GM19193 (cell line): ENCODE measurements at regions not wholly inside any gene's neighbourhood (a gene's known extent, or its start where the extent isn't known, plus 50 kb on each side); places are given as distances from the start of the nearest gene placed in this dataset.

Experiments used
- POLR2A ChIP-seq: IDR thresholded peaks from 4 replicates; pipeline ENCODE4 v1.6.1; 2011; ENCODE audit not compliant: insufficient read depth, insufficient read length; ENCODE audit errors: extremely low read depth

DNA sequence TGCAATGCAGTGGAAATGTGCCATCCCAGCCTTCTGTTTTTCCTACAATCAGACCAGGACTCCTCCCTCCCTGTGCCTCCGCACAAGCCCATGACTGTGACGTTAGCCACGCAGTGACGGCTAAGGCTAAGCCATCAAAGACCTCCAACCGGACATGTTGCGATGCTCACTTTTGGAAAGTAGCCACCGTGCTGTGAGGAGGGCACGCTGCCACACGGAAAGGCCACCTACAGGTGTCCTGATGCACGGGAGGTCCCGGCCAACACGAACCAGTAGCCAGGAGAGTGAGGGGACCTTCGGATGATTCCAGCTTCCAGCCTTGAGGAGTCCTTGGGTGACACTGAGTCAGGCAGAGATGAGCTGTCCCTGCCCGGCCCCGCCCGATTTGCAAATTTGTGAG is 53.9 kb downstream of the FOXL1 start:
- TF ChIP-seq POLR2A: no peak

DNA sequence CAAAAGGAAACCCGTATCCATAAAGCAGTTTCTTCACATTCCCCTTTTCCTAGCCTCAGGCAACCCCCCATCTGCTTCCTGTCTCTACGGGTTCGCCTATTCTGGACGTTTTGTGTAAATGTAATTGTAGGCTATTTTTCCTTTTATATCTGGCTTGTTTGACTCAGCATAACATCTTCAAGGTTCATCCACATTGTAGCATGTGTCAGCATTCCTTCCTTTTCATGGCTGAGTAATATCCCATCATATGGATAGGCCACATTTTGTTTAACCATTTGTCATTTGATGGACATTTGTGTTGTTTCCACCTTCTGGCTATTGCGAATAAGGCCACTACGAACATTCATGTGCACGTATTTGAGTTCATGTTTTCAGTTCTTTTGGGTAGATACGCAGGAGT is 54.6 kb downstream of the FOXL1 start:
- TF ChIP-seq POLR2A: no peak

DNA sequence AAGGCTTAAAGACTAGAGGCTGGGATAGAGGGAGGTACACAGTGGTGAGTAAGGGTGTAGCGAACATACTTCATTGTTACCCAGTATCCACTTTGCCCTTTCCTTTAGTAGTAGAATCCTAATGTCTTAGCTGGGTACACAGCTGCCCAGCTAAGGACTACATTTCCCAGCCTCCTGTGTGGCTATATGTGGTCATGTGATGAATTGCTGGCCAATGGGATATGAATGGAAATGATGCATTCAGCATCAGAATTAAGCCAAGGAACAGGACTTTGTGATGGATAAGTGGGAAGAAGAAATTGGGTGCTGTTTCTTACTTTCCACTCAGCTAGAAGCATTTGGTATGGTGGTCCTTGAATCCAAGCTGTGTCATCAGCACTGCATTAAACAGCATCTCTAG is 55.9 kb downstream of the FOXL1 start:
- TF ChIP-seq POLR2A: no peak

DNA sequence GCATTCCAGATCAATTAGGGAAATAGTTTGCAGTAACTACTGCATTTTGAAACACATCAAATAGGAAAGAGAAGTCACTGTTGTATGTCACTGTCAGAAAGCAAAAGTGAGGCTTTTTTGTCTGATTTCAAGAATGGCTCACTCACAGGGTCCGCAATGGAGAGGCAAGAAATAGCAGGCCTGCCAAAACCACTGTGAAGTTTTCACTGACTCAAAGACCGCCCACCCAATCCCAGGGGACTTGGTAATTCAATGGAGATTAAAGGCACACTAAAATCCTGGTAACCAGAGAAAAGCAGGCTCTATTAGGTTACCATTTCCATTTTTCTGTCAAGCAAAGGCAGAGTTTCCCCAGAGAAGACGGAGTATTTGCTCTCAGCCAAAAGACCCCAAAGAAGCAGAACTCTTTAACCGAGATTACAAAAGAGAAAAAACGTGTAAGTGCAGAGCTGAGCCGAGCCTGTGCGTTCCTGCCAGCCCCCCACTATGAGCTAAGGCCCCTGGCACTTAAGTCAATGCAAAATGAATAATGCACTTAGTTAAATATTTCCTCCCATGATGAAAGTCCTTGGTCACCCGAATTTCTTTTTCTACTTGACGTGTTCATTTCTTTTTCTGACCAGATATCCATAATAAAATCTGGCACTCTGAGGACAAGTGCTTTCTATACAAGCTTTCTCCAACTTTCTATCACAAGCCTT is 57.0 kb downstream of the FOXL1 start:
- no peak for TF ChIP-seq POLR2A

DNA sequence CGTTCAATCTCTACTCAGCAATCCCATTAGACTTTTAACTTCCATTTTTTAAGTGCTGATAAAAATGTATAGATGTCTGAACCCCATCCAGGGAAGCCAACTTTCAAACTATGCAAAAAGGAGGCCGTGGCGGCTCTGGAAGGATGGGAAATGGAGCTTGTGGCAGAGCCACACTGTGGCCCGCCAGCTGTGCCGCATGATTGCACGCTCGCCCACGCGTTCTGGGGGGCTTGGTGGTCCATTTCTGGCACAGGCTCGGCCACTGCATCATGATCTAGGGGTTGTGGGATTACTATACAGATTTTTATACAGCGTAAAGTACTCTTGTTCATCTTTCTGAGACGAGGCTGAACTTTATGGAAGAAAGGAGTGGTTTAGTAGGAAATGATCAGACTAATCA is 57.6 kb downstream of the FOXL1 start:
- no peak for TF ChIP-seq POLR2A

DNA sequence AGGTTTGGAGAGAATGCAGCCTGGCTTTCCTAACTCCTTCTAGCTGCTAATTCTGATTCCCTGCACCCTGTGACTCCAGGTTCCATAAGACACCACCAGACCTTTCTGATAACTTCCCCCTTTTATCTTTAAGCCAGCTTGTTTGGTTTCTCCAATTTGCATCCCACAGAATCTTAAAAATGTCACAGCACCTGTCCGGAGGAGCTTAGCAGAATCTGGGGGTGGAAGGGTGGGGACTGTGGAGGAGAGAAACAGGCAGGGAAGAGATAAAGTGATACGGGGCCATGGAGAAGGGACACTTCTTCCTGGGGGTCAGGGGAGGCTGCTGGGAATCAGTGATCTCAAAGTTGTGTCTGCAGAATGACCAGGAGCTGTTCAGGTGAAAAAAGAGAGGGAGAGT is 59.4 kb downstream of the FOXL1 start:
- no peak for TF ChIP-seq POLR2A

DNA sequence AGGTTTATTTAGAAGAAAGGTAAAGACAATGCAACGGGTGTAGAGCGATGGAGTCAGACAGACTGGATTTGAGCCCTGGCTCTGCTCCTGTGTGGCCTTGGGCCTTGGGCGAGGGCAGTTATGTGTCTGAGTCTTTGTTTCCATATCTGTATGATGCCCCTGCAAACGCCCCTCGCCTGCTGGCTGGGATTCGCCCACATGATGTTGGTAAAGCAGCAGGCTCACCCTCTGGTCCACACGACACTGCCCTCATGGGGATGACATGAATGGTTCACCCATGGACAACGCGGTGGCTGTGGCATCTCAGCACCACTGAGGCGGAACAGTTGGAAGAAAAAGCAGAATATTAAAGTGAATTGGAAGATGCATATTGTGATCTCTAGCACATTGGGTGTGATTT is 60.3 kb downstream of the FOXL1 start:
- no peak for TF ChIP-seq POLR2A

DNA sequence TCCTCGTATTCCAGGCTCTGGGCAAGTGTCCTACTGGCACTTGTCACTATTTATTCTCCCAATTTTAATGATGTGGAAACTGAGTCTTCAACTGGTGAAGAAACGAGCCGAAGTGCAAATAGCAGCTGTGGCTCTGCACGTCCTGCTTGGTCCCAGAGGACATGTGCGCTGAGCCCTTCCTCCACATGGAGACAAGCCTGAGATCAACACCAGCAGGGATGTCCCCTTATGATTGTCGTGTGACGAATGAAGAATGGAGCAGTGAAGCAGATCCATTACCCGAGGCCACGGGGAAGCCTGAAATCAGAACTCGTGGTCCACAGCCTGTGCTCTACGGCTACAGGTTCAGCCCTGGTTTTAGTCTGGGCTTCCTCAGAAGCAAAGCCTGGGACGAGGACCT is 61.0 kb downstream of the FOXL1 start:
- TF ChIP-seq POLR2A: no peak

DNA sequence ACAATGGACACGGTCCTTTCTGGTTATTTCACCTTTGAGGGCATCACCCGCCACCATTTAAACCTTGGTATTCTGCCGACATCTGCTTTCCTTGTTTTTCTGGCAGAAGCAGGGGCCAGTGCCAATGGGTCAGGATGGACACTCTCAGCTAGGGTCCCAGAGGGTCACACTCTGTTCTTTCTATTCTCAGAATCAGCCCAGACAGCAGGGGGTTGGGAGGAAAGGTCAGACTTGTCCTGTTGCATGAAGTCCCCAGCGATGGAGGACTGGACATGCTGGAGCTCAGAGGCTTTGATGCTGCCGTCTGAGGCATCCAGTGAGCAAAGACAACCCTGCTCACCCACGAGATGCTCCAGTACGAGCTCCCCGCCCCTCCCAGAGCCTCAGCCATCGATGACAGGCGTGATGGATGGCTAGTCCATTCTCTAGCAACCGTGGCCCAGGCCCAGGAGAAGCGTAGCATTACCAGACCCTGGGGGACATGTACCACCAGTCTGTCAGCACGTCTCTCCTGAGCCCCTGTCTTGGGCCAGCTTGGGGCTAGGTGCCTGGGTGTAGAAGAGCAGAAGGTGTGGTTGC is 62.0 kb downstream of the FOXL1 start:
- TF ChIP-seq POLR2A: no peak

DNA sequence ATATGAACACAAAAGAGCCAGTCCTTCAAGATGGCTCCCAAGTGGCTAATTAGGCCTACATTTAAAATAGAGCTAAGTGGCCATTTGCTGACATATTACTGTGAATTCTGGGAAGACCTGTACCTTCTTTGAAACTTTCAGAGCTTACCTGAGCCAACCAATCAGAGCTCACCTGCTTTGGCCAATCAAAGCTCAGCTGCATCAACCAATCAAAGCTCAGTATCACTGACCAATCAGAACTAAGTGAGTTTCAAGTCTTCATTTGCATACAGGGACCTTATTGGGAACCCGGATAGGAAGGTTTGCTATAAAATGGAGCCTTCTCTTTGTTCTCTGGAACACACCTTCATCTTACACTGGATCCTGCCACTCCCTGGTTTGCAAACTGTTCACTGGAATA is 63.7 kb downstream of the FOXL1 start:
- no peak for TF ChIP-seq POLR2A

DNA sequence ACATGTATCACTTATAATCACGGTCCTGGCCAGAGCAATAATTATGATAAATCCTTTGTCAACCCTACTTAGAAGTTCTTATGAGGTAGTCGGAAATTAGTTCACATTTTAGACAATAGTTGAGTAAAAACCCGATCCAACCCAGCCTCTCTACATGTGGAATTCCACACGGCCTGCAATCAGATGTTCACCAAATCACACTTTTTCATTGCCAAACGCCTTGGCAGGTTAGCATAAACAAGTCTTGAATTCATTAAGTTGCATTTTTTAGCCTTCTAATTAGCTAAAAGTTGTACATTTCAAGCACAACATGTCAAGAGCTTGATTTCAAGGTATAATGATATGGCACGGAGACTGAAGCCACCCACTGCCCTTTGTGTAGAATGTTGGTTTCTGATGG is 65.3 kb downstream of the FOXL1 start:
- TF ChIP-seq POLR2A: no peak

DNA sequence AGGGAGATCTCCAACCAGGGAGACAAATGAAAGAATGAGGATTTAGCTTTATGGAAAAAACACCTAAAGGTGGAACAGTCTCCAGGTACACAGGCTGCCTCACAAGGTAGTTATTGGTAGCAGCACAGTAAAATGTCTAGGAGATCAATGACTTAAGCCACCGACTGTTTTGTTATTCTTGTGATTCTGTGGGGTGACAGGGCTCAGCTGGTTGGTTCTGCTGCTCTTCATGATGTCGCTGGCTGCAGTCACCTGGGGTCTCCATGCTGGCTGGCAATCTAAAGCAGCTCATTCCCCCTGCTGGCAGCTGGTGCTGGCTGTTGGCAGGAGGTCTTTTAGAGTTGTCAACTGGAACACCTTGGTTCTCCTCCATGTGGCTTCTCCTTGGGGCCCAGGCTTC is 69.2 kb downstream of the FOXL1 start:
- no peak for TF ChIP-seq POLR2A

DNA sequence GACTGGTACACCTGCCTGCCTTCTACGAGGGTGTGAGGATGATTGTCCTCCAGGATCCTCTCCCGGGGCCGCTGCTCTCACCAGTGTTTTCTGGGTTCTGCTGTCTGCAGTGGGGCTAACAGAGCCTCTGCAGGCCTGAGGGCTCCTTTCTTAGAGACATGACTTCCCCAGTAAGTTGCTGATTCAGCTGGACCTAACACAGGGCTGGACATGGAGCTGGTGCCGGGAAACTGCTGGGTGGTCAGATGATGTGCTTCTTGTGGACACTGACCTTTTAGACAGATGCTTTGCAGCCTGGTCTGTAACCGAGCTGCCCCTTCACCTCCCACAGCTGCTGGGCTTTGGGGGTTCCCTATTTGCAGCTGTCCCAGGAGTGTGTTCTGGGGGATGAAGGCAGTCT is 71.5 kb downstream of the FOXL1 start:
- TF ChIP-seq POLR2A: no peak

DNA sequence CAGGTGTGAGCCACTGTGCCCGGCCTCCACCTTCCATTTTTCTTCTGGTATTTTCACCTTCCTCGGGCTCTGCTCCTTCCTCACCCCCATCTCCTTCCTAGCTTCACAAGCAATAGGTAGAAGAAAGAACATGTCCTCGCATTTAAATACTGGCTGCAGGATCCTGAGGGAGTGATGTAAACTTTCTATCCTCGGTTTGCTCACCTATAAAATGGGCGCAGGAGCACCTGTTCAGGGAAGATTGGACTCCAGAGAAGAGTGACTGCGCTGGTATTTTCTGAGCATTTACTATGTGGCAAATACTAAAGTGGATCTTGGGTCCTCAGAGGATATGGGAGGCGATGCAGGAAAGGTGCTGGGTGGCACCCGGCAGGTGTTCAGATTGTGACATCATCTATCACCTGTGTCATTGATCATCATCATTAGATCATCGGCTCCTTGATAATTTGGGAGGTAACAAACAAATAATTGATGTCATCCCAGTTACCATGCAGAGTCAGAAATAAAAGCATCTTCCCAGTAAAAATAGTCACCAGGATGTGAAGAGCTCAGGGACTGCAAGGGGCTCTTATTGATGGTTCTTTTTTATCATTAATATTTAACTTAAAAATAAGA is 72.8 kb downstream of the FOXL1 start:
- TF ChIP-seq POLR2A: no peak

DNA sequence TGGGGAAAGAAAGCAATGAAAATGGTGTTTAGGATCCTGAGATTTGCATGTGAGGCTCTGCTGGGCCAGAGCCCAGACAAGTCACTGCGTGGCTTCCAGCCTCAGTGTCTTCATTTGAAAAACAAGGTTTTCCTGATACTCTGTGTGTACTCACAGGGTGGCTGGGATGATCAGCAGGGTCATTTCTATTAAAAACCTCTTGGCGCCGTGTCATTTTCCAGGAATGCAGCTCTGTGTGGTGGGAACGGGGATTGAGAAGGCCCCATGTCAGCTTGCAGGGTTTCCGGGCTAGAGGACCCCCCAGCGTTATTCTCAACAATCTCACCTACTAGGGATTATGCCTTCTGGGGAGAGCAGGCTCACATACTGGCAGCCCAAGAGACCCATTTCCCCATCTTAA is 73.5 kb downstream of the FOXL1 start:
- no peak for TF ChIP-seq POLR2A

DNA sequence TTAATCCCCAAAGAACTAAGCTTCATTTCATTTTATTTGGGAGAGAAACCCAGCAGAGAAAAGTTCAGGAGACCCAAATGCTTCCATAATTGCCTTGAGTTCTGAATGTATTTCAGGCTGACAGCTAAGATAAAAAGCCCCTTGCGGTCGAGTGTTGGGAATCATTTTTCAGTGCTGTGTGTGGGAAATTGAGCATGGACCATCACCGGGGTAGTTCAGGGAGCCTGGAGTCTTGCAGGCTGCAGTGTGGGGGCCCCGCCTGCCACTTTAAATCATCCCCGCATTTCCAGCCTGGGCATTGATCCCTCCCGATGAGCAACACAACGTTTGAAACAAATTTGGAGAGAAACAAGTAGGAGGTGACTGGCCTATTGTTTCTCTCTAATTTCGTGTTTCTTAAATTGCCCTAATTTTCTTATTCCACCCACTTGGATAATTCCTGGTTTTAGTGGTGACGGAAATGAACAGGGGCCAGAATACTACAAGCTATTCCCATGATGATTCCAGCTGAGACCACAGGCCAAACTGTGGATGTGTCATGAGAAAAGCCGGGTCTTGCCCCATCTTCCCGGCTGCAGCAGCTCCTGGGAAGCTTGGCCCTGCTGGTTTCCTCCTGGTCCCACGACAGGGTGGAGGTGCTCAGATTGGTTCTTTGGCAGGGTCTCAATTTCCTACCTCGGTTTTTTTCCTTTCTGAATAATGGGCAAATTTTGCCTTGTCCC is 75.1 kb downstream of the FOXL1 start:
- TF ChIP-seq POLR2A: no peak
